ENCODE measurements at regions not wholly inside any gene's neighbourhood (a gene's known extent, or its start where the extent isn't known, plus 50 kb on each side); places are given as distances from the start of the nearest gene placed in this dataset.

DNA sequence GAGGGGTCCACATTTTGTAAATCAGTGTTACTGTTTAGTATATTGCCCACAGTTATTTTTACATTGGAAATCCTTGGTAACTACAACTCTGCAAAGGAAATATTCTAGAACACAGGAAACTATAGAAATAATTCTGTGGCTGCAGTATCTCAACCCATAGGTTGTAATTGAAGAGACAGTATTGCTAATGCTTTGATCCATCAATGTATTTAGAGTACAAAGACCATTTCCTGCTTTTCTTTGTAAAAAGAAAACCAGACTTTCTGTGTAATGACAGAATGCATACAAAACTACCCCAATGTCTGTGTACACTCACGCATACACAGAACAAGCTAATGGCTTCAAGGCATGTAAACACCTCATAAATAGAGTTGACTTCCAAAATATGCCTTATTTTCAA is 622.1 kb upstream of the ARGLU1 start:
- TF ChIP-seq, protein P1, sequence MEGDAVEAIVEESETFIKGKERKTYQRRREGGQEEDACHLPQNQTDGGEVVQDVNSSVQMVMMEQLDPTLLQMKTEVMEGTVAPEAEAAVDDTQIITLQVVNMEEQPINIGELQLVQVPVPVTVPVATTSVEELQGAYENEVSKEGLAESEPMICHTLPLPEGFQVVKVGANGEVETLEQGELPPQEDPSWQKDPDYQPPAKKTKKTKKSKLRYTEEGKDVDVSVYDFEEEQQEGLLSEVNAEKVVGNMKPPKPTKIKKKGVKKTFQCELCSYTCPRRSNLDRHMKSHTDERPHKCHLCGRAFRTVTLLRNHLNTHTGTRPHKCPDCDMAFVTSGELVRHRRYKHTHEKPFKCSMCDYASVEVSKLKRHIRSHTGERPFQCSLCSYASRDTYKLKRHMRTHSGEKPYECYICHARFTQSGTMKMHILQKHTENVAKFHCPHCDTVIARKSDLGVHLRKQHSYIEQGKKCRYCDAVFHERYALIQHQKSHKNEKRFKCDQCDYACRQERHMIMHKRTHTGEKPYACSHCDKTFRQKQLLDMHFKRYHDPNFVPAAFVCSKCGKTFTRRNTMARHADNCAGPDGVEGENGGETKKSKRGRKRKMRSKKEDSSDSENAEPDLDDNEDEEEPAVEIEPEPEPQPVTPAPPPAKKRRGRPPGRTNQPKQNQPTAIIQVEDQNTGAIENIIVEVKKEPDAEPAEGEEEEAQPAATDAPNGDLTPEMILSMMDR (IDR thresholded peaks at IDR 0.05; ENCODE audit: poor library complexity): no peak
- TF ChIP-seq EZH2phosphoT487 (IDR thresholded peaks at IDR 0.05; ENCODE audit: low read depth, severe bottlenecking, unreplicated experiment): no peak

Data from hepatocyte (in vitro differentiated cells).